HepG2 (cell line): ENCODE measurements at regions not wholly inside any gene's neighbourhood (a gene's known extent, or its start where the extent isn't known, plus 50 kb on each side); places are given as distances from the start of the nearest gene placed in this dataset.

ENCODE experiments used
- ATAC-seq: fragments of 200-7000 bp; cut with Tn5 transposase; 3 replicates; pipeline ENCODE4 v1.9.1; 2020; ENCODE audit warnings: mild to moderate bottlenecking, moderate library complexity
- BruUV-seq: library from RNA; stranded (reverse); fragments of 400-500 nt; replicated peaks from 2 replicates; lab custom pipeline; 2021; lab: Mats Ljungman, UMichigan
- CTCF ChIA-PET: fragments of 300-600 bp; formaldehyde crosslinking; extraction: SDS; loops from one replicate; lab custom pipeline; 2021; ENCODE audit warnings: low total read pairs, inconsistent platforms, low intra/inter-chr PET ratio; lab: Yijun Ruan, JAX
- POLR2A ChIA-PET: fragments of 350-600 bp; sonication (Branson Sonifier 250); formaldehyde crosslinking; loops from one replicate; lab custom pipeline; 2020; ENCODE audit warnings: antibody characterized with exemption, inconsistent platforms; lab: Yijun Ruan, JAX
- DNase-seq: peaks from one replicate; pipeline ENCODE4 v3.0.0-alpha.2; 2015; ENCODE audit warnings: low spot score
- FAIRE-seq: peaks from 3 replicates; lab custom pipeline; 2011; peaks lifted over from hg19 to GRCh38; lab: Jason Lieb, UNC
- H2AFZ ChIP-seq: one replicate; pipeline ENCODE4 v1.6.1; 2011; ENCODE audit warnings: low read length, inconsistent platforms
- H3K27ac ChIP-seq: fragments of 300-600 bp; 3 replicates; pipeline ENCODE4 v1.8.0; 2011; ENCODE audit warnings: mixed run types, mild to moderate bottlenecking, mixed read lengths, low read length, inconsistent platforms; ENCODE audit not compliant: insufficient read depth; ENCODE audit errors: extremely low read length
- H3K27me3 ChIP-seq, 2 experiments: fragments of 200-600 bp in 1 of 2; 2 replicates in 1 of 2; 3 replicates in 1 of 2; pipeline versions ENCODE4 v1.6.0 to v1.8.0; 2011; ENCODE audit warnings: low read length in 2 of 2, mild to moderate bottlenecking in 2 of 2, moderate library complexity in 2 of 2, inconsistent platforms in 1 of 2; ENCODE audit not compliant: insufficient read depth in 2 of 2, control insufficient read depth in 1 of 2
- H3K36me3 ChIP-seq, 2 experiments: fragments of 200-600 bp in 1 of 2; replicated peaks in 1 of 2; 2 replicates in 1 of 2; 3 replicates in 1 of 2; pipeline versions ENCODE4 v1.5.1 to v1.8.0; 2011; ENCODE audit warnings: low read length in 2 of 2, inconsistent platforms in 1 of 2; ENCODE audit not compliant: insufficient read depth in 2 of 2, control insufficient read depth in 1 of 2
- H3K4me1 ChIP-seq: 2 replicates; pipeline ENCODE4 v1.5.1; 2012; ENCODE audit warnings: low read length, inconsistent platforms; ENCODE audit not compliant: insufficient read depth
- H3K4me2 ChIP-seq: 2 replicates; pipeline ENCODE4 v1.6.0; 2011; ENCODE audit warnings: low read depth, low read length, inconsistent platforms
- H3K4me3 ChIP-seq, 3 experiments: fragments of 200-600 bp in 1 of 3; sonication (generic), shearing (Covaris generic) in 1 of 3; replicated peaks in 1 of 3; 2 replicates each; pipeline ENCODE4 v1.5.1; 2011 to 2016; ENCODE audit warnings: low read length in 3 of 3, inconsistent platforms in 2 of 3, low read depth in 2 of 3, mild to moderate bottlenecking in 2 of 3, control low read depth in 1 of 3, mixed read lengths in 1 of 3; ENCODE audit not compliant: insufficient read depth in 1 of 3
- H3K79me2 ChIP-seq: one replicate; pipeline ENCODE4 v1.6.1; 2011; ENCODE audit warnings: low read length, inconsistent platforms; ENCODE audit not compliant: insufficient read depth
- H3K9ac ChIP-seq: 2 replicates; pipeline ENCODE4 v1.6.0; 2011; ENCODE audit warnings: mild to moderate bottlenecking, low read depth, low read length, inconsistent platforms; ENCODE audit not compliant: insufficient read depth
- H3K9me3 ChIP-seq: 2 replicates; pipeline ENCODE4 v1.5.1; 2012; ENCODE audit warnings: mild to moderate bottlenecking, low read length
- H4K20me1 ChIP-seq: 2 replicates; pipeline ENCODE4 v1.6.0; 2011; ENCODE audit warnings: inconsistent platforms, mild to moderate bottlenecking, low read length, moderate library complexity; ENCODE audit not compliant: insufficient read depth
- ERF ChIP-seq: IDR thresholded peaks from 2 replicates; pipeline ENCODE4 v1.6.1; 2018; ENCODE audit warnings: missing biosample characterization, missing genetic modification reagents
- FUBP1 ChIP-seq: sonication (generic); formaldehyde crosslinking; IDR thresholded peaks from 2 replicates; pipeline ENCODE4 v1.5.1; 2020; ENCODE audit warnings: missing genetic modification reagents, mild to moderate bottlenecking, borderline replicate concordance
- IRF9 ChIP-seq: sonication (generic); formaldehyde crosslinking; IDR thresholded peaks from 2 replicates; pipeline ENCODE4 v1.8.0; 2022; ENCODE audit warnings: missing genetic modification reagents, mild to moderate bottlenecking, borderline replicate concordance
- MLXIP ChIP-seq: sonication (generic); formaldehyde crosslinking; IDR thresholded peaks from 2 replicates; pipeline ENCODE4 v1.9.0; 2021; ENCODE audit warnings: missing genetic modification reagents, borderline replicate concordance
- MNT ChIP-seq: fragments of 450-650 bp; IDR thresholded peaks from 2 replicates; pipeline ENCODE4 v1.6.1; 2016
- ZBTB10 ChIP-seq: sonication (generic); formaldehyde crosslinking; IDR thresholded peaks from 2 replicates; pipeline ENCODE4 v1.4.0; 2020; ENCODE audit warnings: missing genetic modification reagents, borderline replicate concordance
- ZBTB26 ChIP-seq: IDR thresholded peaks from 2 replicates; pipeline ENCODE4 v1.6.1; 2016; ENCODE audit warnings: missing compliant biosample characterization, missing genetic modification reagents, borderline replicate concordance
- ZNF614 ChIP-seq: IDR thresholded peaks from 2 replicates; pipeline ENCODE4 v1.6.1; 2018; ENCODE audit warnings: missing biosample characterization, missing genetic modification reagents, inconsistent platforms, borderline replicate concordance
- ZNF703 ChIP-seq: sonication (generic); formaldehyde crosslinking; IDR thresholded peaks from 2 replicates; pipeline ENCODE4 v1.5.1; 2020; ENCODE audit warnings: missing genetic modification reagents, mild to moderate bottlenecking, moderate library complexity, borderline replicate concordance
- WGBS: methylation state at CpG from one replicate; pipeline ENCODE4 v1.1.6; 2017; ENCODE audit warnings: low lambda C conversion rate; 5-methylcytosine and 5-hydroxymethylcytosine counted together
- in situ Hi-C: cut with HindIII; loops from 2 replicates; pipeline ENCODE4 v1.10.0; 2017; ENCODE audit warnings: low pct_unique_long_range_greater_than_20kb; ENCODE audit not compliant: extremely low pct_ligation_motif_present
- intact Hi-C: fragments of 100-400 bp; cut with micrococcal nuclease; formaldehyde crosslinking; loops from one replicate; pipeline ENCODE4 v1.10.0; 2022; ENCODE audit not compliant: unreplicated experiment

- TF ChIP-seq MLXIP (CRISPR knock-in tag) (no peak), ERF (CRISPR knock-in tag) (no peak)
Measured at GRCh38 chr5:103487822-103488493, 74.6 kb downstream of the NUDT12 start (continued).

- H3K9ac ChIP-seq, result no peak overlapping the region
- H3K27me3 ChIP-seq, result no peaks in the 10 kb centered on the region
- H3K4me2 ChIP-seq, result no peak overlapping the region
- no peak; the same call in 1 of the 3 replicates for ATAC-seq
- in situ Hi-C loops, result no loop called here
- no peak overlapping the region for H3K4me3 ChIP-seq
- no peak for DNase-seq
- POLR2A ChIA-PET, result no interaction called here
- 45% methylated on average over 5 of the region's 6 CpGs for WGBS
- no peaks in the 10 kb centered on the region for H3K79me2 ChIP-seq
- H3K36me3 ChIP-seq, result no peaks in the 10 kb centered on the region
- no peaks in the 10 kb centered on the region for H3K9me3 ChIP-seq
- CTCF ChIA-PET, result no interaction called here
- no peak overlapping the region for H2AFZ ChIP-seq
- no peaks in the 10 kb centered on the region for H3K4me1 ChIP-seq
- H3K27ac ChIP-seq, result no peak overlapping the region
- no peak for FAIRE-seq
- intact Hi-C loops, result no loop called here
- no TSS peak for BruUV-seq
- no peaks in the 10 kb centered on the region for H4K20me1 ChIP-seq
- no peak for TF ChIP-seq ZNF703 (CRISPR knock-in tag)
- TF ChIP-seq ZBTB10 (CRISPR knock-in tag), result no peak
- no peak for TF ChIP-seq IRF9 (CRISPR knock-in tag)
- TF ChIP-seq FUBP1 (CRISPR knock-in tag), result no peak
- no peak for TF ChIP-seq ZBTB26 (CRISPR knock-in tag)
- no peak for TF ChIP-seq ZNF614
- TF ChIP-seq MNT, result no peak
Measured at GRCh38 chr5:103487218-103487617, 75.4 kb downstream of the NUDT12 start.
